Right ventricle myocardium inferior (tissue), 1 donor: ENCODE measurements at regions not wholly inside any gene's neighbourhood (a gene's known extent, or its start where the extent isn't known, plus 50 kb on each side); places are given as distances from the start of the nearest gene placed in this dataset.

ENCODE experiments used
- ATAC-seq: fragments of 200-7000 bp; cut with Tn5 transposase; one replicate; pipeline ENCODE4 v1.9.1; 2020; ENCODE audit warnings: mild to moderate bottlenecking, moderate library complexity
- DNase-seq: peaks from one replicate; pipeline ENCODE4 v3.0.0; 2021; ENCODE audit errors: missing footprints
- intact Hi-C: fragments of 100-400 bp; cut with DNase I; formaldehyde crosslinking; loops from one replicate; pipeline ENCODE4 v1.11.0; 2022
- donor health status: DM: no; HTN: yes; CAD: no; lungs with severe emphysema.

DNA sequence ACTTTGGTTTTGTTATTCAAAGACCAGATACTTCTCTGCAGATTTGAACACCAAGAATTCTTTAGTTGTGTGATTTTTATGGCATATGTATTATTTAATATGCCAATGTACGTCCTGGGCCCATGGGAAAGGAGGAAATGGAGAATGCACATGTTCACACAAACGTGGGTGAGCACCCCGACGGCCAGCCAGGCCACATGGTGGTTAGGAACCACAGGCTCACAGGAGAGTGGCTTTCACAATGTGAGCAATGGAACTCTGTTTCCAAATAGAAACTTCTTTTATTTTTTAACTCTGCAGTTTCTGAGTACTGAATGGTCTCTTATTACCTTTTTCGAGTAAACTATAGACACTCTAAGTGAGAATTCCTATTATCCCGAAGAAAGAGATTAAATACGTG, 58.0 kb upstream of the UNC5C start:
- ATAC-seq (no peak), DNase-seq (no peak)
- intact Hi-C loops, result no loop called here

DNA sequence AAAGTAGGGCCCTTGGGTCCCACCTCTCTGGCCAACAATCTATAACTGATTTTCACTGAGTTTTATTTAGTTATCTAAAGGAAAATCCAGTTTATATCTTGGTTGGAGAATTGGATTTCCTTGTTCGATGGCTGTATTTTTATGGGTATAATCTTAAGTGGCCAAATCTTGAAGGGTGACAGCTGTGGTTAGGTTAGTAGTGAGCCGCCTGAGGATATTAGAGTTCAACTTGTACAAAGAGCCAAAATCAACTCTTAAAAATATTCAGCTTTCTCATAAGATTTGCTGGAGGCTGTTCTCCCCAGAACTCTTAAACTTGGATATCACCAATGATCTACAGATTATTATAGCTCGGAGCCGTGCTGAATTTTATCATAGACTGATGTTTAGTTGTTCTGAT, 54.6 kb upstream of the UNC5C start:
- intact Hi-C loops, result no loop called here
- DNase-seq, result no peak
- peak; percentile 64 for ATAC-seq

DNA sequence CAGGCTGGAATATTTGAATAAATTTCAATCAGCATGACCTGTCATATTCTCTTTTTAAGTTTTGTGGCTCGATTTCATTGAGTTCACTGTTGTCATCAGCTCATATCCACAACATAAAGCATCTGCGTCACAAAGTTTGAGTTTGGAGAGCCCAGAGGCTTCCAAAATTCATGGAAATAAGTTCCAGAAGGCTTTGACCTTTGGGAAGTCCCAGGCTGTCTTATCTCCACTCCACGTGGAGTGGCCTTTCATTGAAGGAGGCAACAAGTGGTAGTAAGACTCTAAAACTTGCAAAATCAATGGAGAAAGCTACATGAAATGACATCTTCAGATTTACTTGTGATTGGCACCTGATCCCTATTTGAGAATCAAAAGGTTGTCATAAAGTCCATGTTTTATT, 54.1 kb upstream of the UNC5C start:
- no peak for DNase-seq
- ATAC-seq, result peak; percentile 60
- intact Hi-C loops, result no loop called here

DNA sequence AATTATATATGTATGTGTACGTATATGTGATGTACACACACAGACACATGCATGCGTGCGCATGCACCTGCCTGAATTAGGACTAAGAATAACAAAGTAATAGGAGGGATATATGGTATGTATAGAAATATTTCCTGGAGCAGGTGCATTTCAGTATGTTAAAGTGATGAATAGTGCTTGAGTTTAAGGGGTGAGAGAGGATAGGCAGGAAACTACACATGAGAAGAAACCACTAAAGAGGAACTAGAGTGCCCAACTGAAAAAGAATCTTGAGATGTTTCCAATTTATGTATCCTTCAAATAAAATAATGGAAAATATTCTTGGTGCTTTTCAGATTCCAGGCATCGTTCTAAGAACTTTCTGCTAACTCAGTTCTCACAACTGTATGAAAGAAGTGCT, 52.6 kb upstream of the UNC5C start:
- ATAC-seq (no peak), DNase-seq (no peak)
- intact Hi-C loops, result no loop called here

DNA sequence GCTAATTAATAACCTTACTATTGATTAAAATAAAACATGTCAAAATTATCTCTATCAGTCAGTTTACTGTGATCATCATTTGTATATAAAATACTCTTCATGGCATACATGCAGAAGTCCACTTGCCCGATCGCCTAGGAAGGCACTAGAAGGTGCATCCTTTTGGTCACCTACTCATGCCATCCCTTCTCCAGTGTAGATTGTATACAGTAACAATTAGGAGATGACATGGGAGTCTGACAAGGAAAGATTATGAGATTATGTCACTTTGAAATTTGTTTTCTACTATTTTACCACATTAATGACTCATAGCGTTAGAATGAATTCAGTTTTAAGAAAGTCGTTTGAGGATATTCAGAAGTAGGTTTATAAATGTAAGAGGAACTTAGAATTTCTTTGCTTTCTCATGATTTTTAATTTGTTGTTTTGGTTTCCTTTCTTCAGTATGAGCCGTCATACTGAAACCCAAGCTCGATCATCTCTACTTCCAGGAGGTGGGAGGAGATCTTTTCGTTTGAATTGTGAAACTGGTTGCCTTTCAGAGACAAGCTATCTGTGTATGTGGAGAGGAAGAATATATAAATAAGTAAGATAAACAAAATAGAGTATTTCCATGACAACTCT, 51.1 kb upstream of the UNC5C start:
- intact Hi-C loops, result no loop called here
- DNase-seq (no peak), ATAC-seq (no peak)
